ENCODE measurements at regions not wholly inside any gene's neighbourhood (a gene's known extent, or its start where the extent isn't known, plus 50 kb on each side); places are given as distances from the start of the nearest gene placed in this dataset.

DNA sequence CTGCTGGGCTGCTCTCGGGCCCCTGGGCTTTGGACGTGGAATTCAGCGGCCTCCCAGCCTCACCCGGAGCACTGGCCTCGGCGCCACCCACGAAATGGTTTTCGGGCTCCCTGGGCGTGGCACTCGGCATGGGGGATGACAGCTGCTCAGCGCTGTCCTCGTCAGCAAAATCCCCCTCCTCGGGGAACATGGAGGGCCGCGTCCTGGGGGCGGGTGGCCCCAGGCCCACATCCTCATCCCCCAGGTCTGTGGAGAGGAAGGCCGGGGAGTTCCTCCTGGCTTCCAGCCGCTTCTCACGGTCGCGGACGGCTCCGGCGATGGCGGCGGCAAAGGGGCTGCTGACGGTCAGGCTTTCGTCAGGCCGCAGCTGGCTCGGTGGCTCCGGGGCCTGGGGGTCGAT, 88.4 kb downstream of the CTTN start:
- peaks cover 9% of the 10 kb centered on the region for H3K9me3 ChIP-seq (ENCODE audit: control insufficient read depth, insufficient read depth, low read length)
- H3K9ac ChIP-seq (ENCODE audit: low read depth, low read length), result no peak overlapping the region
- H3K4me3 ChIP-seq (ENCODE audit: low read depth, low read length), result no peak overlapping the region
- H3K4me1 ChIP-seq (ENCODE audit: control insufficient read depth, insufficient read depth, low read length), result no peaks in the 10 kb centered on the region
- H3K36me3 ChIP-seq (ENCODE audit: control insufficient read depth, insufficient read depth, low read length), result peaks cover 32% of the 10 kb centered on the region
- H3K27me3 ChIP-seq (ENCODE audit: control insufficient read depth, insufficient read depth, low read length), result no peaks in the 10 kb centered on the region

DNA sequence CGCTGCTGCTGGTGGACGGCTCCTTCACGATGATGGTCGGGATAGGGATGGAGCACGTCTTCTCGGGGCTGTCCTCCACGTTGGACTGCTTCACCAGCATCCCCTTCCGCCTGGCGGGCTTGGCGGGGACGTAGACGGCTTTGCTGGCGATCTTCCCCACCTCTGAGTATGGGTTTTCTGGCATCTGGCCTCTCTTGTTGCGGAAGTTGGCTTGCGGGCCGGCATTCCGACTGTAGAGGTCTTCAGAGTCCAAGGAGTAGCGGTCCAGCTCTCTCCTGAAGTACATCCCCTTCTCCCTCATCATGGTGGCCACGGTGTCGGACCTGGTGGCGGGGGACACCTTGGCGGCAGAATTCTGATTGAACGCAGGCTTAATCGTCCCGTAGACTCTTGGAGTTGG, 88.8 kb downstream of the CTTN start:
- H3K36me3 ChIP-seq (ENCODE audit: control insufficient read depth, insufficient read depth, low read length), result peaks cover 35% of the 10 kb centered on the region
- H3K27me3 ChIP-seq (ENCODE audit: control insufficient read depth, insufficient read depth, low read length), result no peaks in the 10 kb centered on the region
- H3K9me3 ChIP-seq (ENCODE audit: control insufficient read depth, insufficient read depth, low read length), result peaks cover 9% of the 10 kb centered on the region
- H3K4me3 ChIP-seq (ENCODE audit: low read depth, low read length), result no peak overlapping the region
- H3K4me1 ChIP-seq (ENCODE audit: control insufficient read depth, insufficient read depth, low read length), result no peaks in the 10 kb centered on the region
- no peak overlapping the region for H3K9ac ChIP-seq (ENCODE audit: low read depth, low read length)

DNA sequence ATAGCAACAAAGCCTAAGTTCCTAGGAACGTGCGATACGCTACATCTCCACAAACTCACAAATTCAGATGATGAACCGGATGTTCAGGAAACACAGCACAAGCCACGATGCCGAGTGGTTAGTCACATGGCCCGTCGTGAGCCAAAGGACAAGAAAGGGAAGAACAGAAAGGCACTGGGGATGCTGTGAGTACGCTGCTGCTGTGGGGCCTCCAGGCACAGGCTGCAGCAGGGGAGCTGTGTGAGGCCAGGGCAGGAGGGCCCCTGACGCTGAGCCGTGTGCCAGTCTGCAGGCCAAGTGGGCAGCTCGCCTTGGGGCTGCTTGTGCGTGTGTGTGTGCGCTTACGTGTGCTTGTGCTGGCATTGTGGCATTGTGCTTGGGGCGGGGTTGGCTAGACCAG, 89.4 kb downstream of the CTTN start:
- Histone ChIP-seq H3K9ac (ENCODE audit: low read depth, low read length) (no peak overlapping the region), H3K9me3 (ENCODE audit: control insufficient read depth, insufficient read depth, low read length) (peaks cover 9% of the 10 kb centered on the region), H3K4me3 (ENCODE audit: low read depth, low read length) (no peak overlapping the region), H3K4me1 (ENCODE audit: control insufficient read depth, insufficient read depth, low read length) (no peaks in the 10 kb centered on the region), H3K27me3 (ENCODE audit: control insufficient read depth, insufficient read depth, low read length) (no peaks in the 10 kb centered on the region), H3K36me3 (ENCODE audit: control insufficient read depth, insufficient read depth, low read length) (peaks cover 38% of the 10 kb centered on the region)

DNA sequence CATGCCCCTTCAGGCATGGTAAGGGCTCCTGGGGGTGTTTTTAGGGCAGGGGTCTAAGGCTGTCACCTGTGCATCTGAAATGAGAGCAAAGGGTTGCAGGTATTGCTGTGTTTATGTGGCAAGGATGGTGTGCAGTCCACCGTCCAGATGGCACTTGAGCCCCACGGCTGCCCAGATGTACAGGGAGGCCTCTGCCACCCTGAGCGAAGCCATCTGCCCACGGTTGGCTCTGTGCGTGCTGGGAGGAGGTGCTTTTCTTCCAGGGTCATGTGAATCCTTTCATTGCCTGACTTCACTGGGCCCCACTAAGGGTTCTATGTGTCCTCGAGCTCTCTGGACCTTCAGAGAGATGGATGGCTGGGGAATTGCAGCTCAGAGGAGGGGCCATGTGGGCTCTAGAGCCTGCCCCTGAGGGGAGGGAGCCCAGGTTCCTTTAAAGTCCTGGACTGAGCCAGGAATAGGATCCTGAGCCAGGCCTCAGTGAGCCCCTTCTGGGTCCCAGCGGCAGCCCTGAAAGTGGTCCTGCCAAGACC, 89.9 kb downstream of the CTTN start:
- Histone ChIP-seq H3K4me3 (ENCODE audit: low read depth, low read length) (no peak overlapping the region), H3K4me1 (ENCODE audit: control insufficient read depth, insufficient read depth, low read length) (no peaks in the 10 kb centered on the region), H3K9ac (ENCODE audit: low read depth, low read length) (no peak overlapping the region), H3K27me3 (ENCODE audit: control insufficient read depth, insufficient read depth, low read length) (no peaks in the 10 kb centered on the region), H3K9me3 (ENCODE audit: control insufficient read depth, insufficient read depth, low read length) (peaks cover 9% of the 10 kb centered on the region), H3K36me3 (ENCODE audit: control insufficient read depth, insufficient read depth, low read length) (peaks cover 38% of the 10 kb centered on the region)

DNA sequence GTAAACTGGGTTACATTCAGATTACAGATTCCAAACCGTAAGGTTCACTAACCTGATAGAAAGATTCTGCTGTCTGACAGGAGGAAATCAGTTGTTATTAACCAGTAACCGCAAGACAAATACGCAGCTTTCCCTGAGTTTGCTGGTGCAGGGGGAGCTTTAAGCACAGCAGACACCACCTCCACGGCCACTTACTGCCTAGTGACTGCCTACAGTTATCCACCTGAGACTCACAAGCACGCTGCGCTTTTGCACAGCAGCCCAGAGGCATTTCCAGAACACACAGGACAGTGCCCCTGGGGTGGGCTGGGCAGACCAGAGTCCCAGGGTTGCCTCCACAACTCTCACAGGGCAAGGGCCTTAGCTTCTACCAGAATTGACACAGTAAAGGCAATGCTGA, 90.9 kb downstream of the CTTN start:
- Histone ChIP-seq H3K9me3 (ENCODE audit: control insufficient read depth, insufficient read depth, low read length) (peaks cover 9% of the 10 kb centered on the region), H3K4me3 (ENCODE audit: low read depth, low read length) (no peak overlapping the region), H3K4me1 (ENCODE audit: control insufficient read depth, insufficient read depth, low read length) (no peaks in the 10 kb centered on the region), H3K27me3 (ENCODE audit: control insufficient read depth, insufficient read depth, low read length) (no peaks in the 10 kb centered on the region), H3K9ac (ENCODE audit: low read depth, low read length) (no peak overlapping the region), H3K36me3 (ENCODE audit: control insufficient read depth, insufficient read depth, low read length) (peaks cover 38% of the 10 kb centered on the region)

DNA sequence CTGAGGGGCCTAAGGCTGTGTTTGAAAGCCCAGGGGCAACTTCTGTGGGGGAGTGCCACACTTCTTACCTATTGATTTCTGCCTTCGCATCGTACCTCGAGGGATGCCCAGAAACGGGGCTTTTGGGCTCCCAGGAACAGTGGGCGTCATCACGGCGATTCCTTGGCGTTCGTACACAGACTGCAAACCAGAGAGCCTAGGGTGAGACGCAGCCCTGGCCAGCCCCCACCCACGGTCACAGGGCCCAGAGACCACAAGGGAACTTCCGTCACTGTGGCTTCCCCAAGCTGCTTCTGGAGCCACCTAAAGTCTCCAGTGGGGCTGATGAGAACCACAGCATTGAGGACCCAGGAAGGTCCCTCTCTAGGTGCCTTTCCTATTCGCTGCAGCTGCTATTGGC, 91.9 kb downstream of the CTTN start:
- no peak overlapping the region for H3K4me3 ChIP-seq (ENCODE audit: low read depth, low read length)
- no peaks in the 10 kb centered on the region for H3K4me1 ChIP-seq (ENCODE audit: control insufficient read depth, insufficient read depth, low read length)
- H3K36me3 ChIP-seq (ENCODE audit: control insufficient read depth, insufficient read depth, low read length), result peaks cover 41% of the 10 kb centered on the region
- no peaks in the 10 kb centered on the region for H3K27me3 ChIP-seq (ENCODE audit: control insufficient read depth, insufficient read depth, low read length)
- H3K9ac ChIP-seq (ENCODE audit: low read depth, low read length), result no peak overlapping the region
- peaks cover 9% of the 10 kb centered on the region for H3K9me3 ChIP-seq (ENCODE audit: control insufficient read depth, insufficient read depth, low read length)

DNA sequence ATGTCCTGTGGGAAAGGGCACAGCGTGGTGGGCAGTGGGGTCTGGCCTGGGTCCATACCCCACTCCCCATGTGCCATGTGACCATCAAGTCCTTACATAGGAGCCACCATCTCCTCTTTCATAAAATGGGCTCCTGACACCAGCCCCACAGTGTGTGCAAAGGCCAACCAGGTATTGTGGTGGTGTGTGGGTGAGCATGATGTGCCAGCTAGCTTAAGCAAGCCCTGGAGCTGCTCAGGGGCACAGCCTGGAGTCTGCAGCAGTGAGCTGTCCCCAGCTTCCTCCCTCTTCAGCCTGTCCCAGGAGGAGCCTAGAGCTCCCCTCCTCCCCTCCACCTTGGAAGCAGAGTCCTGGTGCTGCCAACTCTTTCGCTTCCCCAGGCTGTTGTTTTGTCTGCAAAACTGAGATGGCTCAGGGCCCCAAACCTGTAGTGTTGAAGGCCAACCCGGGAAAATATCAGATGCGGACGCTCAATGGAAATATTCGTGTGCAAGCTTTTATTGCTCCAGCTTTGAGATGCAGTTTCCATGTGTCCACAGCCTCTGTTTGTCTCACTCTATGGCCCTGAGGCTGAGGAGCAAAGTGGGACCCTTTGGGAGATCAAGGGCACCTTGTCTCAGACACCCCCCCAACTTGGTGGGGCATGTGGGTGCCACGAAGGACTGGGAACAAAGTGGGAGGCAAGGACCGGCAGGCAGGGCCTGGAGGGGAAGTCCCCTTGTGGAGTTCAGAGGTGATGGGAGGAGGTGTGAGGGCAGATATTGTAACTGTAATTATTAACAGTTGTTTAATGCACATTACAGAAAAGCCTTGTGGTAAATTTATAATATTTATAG, 92.6 kb downstream of the CTTN start:
- H3K9me3 ChIP-seq (ENCODE audit: control insufficient read depth, insufficient read depth, low read length), result peaks cover 9% of the 10 kb centered on the region
- peaks cover 43% of the 10 kb centered on the region for H3K36me3 ChIP-seq (ENCODE audit: control insufficient read depth, insufficient read depth, low read length)
- no peaks in the 10 kb centered on the region for H3K4me1 ChIP-seq (ENCODE audit: control insufficient read depth, insufficient read depth, low read length)
- no peak overlapping the region for H3K9ac ChIP-seq (ENCODE audit: low read depth, low read length)
- H3K4me3 ChIP-seq (ENCODE audit: low read depth, low read length), result no peak overlapping the region
- H3K27me3 ChIP-seq (ENCODE audit: control insufficient read depth, insufficient read depth, low read length), result no peaks in the 10 kb centered on the region

DNA sequence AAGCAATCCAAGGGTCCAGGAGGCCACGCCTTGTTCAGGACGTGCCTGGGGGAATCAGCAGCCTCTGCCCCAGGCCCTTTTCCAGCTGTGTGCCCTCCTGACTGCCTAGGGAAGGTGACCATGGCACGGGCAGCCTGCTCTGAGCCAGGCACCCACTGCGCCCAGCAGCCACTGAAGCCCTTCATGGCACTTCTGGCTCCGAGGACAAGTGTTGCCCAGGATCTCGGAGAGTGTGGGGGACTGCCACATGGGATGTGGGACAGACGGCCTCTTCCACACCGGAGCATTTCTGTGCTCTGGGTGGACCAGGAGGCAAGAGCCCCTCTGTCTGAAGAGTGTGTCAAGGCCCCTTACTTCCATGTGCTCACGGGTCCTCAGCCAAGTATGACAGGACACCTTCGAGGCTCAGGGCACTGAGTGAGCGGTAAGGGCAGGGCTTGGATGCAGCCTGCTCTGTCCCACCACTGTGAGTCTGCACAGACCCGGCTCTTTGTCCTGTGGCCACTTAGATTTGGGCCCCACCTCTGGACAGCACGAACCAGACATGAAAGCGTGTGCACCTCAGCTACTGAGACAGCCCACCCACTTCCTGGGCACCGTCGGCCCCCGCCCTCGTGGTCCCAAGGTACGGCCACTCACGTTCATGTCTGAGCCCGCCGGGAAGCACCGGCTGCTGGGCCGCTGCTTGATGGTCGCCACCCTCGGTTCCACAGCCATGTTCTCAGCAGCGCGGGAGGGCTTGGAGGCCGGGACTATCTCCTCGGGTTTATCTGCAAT, 93.6 kb downstream of the CTTN start:
- H3K9me3 ChIP-seq (ENCODE audit: control insufficient read depth, insufficient read depth, low read length), result peaks cover 9% of the 10 kb centered on the region
- H3K36me3 ChIP-seq (ENCODE audit: control insufficient read depth, insufficient read depth, low read length), result peaks cover 35% of the 10 kb centered on the region
- no peaks in the 10 kb centered on the region for H3K4me1 ChIP-seq (ENCODE audit: control insufficient read depth, insufficient read depth, low read length)
- no peak overlapping the region for H3K4me3 ChIP-seq (ENCODE audit: low read depth, low read length)
- H3K27me3 ChIP-seq (ENCODE audit: control insufficient read depth, insufficient read depth, low read length), result no peaks in the 10 kb centered on the region
- no peak overlapping the region for H3K9ac ChIP-seq (ENCODE audit: low read depth, low read length)

DNA sequence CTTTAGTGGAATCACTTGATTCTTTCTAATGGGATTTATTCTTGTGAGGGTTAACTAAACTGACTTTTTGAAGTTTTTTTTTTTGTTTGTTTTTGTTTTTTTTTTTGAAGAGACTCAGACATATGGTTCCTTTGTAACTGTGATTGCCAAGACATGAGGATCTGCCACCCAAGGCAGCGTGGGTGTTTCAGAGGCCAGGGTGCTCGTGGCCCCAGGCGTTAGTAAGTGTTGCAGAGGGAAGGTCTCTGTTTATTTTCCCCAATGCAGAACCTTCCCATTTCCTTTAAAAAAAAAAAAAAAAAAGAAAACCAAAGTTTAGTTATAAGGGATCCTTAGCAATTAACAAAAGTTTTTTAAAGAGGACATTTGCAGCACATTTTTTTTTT, 94.8 kb downstream of the CTTN start:
- peaks cover 30% of the 10 kb centered on the region for H3K36me3 ChIP-seq (ENCODE audit: control insufficient read depth, insufficient read depth, low read length)
- no peaks in the 10 kb centered on the region for H3K4me1 ChIP-seq (ENCODE audit: control insufficient read depth, insufficient read depth, low read length)
- H3K9me3 ChIP-seq (ENCODE audit: control insufficient read depth, insufficient read depth, low read length), result peaks cover 9% of the 10 kb centered on the region
- no peak overlapping the region for H3K4me3 ChIP-seq (ENCODE audit: low read depth, low read length)
- no peak overlapping the region for H3K9ac ChIP-seq (ENCODE audit: low read depth, low read length)
- H3K27me3 ChIP-seq (ENCODE audit: control insufficient read depth, insufficient read depth, low read length), result no peaks in the 10 kb centered on the region

DNA sequence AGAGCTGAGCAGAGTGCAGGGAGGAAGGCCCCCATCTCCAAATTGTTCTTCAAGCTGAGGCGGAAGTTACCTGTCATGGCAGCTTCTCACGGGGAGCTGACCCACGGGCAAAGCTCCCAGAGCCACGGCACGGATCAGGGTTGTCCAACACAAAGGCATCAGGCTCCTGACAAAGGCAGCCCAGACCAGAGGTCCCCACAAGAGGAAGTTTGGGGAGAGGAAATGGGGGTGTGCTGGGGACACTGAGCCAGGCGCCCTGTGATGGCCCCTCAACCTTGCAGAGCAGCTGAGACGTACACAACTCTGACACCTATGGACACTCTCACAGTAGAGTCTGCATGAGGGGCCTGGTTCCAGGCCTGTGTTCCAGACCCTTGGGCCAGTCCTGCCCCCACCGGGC, 95.6 kb downstream of the CTTN start:
- Histone ChIP-seq H3K9me3 (ENCODE audit: control insufficient read depth, insufficient read depth, low read length) (peaks cover 9% of the 10 kb centered on the region), H3K4me1 (ENCODE audit: control insufficient read depth, insufficient read depth, low read length) (no peaks in the 10 kb centered on the region), H3K36me3 (ENCODE audit: control insufficient read depth, insufficient read depth, low read length) (peaks cover 23% of the 10 kb centered on the region), H3K4me3 (ENCODE audit: low read depth, low read length) (no peak overlapping the region), H3K27me3 (ENCODE audit: control insufficient read depth, insufficient read depth, low read length) (no peaks in the 10 kb centered on the region), H3K9ac (ENCODE audit: low read depth, low read length) (no peak overlapping the region)

DNA sequence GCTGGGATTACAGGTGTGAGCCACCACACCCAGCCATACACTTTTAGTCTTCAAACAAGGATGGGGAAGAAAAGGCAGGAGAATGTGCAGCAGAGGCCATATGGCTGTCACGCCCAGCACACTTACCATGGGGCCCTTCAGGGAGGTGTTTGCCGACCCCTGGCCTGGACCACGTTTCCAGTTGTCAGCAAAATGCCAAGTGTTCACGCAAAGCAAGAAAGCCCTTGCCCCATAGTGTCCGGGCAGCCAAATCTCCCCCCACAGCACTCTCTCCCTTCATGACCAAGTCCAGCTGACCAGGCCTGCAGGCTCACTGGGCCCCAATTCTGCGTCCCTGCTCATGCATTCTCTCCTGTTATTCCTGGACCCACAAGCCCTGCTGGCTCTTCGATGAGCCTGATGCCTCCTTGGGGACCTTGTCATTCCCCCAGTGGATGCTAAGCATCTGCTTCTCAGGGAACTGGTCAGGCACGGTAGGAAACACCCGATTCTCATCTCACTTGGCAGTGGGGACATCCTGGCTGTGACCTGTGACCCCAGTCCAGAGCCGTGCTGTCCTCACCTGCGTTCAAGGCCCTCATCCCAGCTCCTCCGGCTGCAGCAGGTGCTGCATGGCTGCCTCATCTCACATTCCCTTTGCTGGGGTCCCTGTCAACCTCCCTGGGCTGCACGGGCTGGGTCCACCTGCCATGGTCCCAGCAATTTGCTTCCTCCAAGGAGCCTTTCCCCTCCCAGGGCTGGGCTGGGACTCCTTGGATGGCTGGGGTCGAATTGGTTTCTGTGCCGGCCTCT, 96.4 kb downstream of the CTTN start:
- Histone ChIP-seq H3K4me3 (ENCODE audit: low read depth, low read length) (no peak overlapping the region), H3K36me3 (ENCODE audit: control insufficient read depth, insufficient read depth, low read length) (peaks cover 23% of the 10 kb centered on the region), H3K4me1 (ENCODE audit: control insufficient read depth, insufficient read depth, low read length) (no peaks in the 10 kb centered on the region), H3K9ac (ENCODE audit: low read depth, low read length) (no peak overlapping the region), H3K27me3 (ENCODE audit: control insufficient read depth, insufficient read depth, low read length) (no peaks in the 10 kb centered on the region), H3K9me3 (ENCODE audit: control insufficient read depth, insufficient read depth, low read length) (peaks cover 9% of the 10 kb centered on the region)

All from iPS-15b (cell line).